Testis (tissue), 2 donors: ENCODE measurements at regions not wholly inside any gene's neighbourhood (a gene's known extent, or its start where the extent isn't known, plus 50 kb on each side); places are given as distances from the start of the nearest gene placed in this dataset.

ENCODE experiments used
- DNase-seq: peaks from one replicate; pipeline ENCODE4 v3.0.0-alpha.2; 2019
- H3K27ac ChIP-seq, 2 donors: fragments of 200-600 bp; sonication (generic); one replicate each; pipeline ENCODE4 v1.5.1; 2019
- H3K27me3 ChIP-seq: fragments of 200-600 bp; sonication (generic); one replicate; pipeline ENCODE4 v1.5.1; 2019
- H3K36me3 ChIP-seq: fragments of 200-600 bp; sonication (generic); one replicate; pipeline ENCODE4 v1.5.1; 2017; ENCODE audit warnings: low read depth; ENCODE audit errors: missing control alignments
- H3K4me1 ChIP-seq: fragments of 200-600 bp; sonication (generic); one replicate; pipeline ENCODE4 v1.5.1; 2019
- H3K4me3 ChIP-seq, 2 donors: fragments of 200-600 bp; sonication (generic); one replicate each; pipeline ENCODE4 v1.5.1; 2017 to 2019
- H3K9me3 ChIP-seq: fragments of 200-600 bp; sonication (generic); one replicate; pipeline ENCODE4 v1.5.1; 2017
- POLR2A ChIP-seq: fragments of 450-650 bp; IDR thresholded peaks from one replicate; pipeline ENCODE4 v1.6.1; 2017; ENCODE audit warnings: antibody characterized with exemption, mild to moderate bottlenecking, moderate library complexity
- WGBS, 2 donors: methylation state at CpG; one replicate each; pipeline ENCODE4 v1.1.5; 2018; 5-methylcytosine and 5-hydroxymethylcytosine counted together
- intact Hi-C: fragments of 100-400 bp; cut with DNase I; formaldehyde crosslinking; loops from one replicate; pipeline ENCODE4 v1.15.1; 2023; ENCODE audit warnings: low total_unique reads
- TF ChIP-seq, protein P1 (sequence below), 3 experiments: fragments of 450-650 bp in 2 of 3; fragments of 200-600 bp in 1 of 3; sonication (generic) in 1 of 3; IDR thresholded peaks; one replicate each; pipeline ENCODE4 v1.5.1; 2016 to 2019; ENCODE audit warnings: antibody characterized with exemption in 3 of 3, mild to moderate bottlenecking in 2 of 3, moderate library complexity in 1 of 3

DNA sequence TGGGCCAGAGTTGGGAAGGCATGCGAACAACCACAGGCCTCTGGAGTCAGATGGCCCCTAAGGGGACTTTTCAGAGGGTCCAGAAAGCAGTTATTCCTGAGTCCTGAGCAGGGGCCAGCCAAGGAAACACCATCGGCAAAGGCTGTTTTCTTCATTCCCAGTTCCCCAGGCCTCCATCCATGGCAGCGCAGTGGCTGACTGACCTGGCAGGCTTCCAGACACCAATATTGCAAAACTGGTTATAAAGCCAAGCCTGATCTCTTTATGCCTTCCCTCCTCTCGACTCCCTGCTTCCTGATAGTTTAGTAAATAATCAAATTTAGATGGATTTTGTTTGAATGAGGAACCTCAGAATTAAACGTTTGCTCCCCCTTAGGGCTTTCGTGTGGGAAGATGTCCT lies 133.4 kb upstream of the ITGA6 start:
- WGBS, 2 donors: 66 to 70% methylated on average over 5 to 6 of the region's 6 CpGs
- no peak overlapping the region for H3K27ac ChIP-seq
- DNase-seq: peak; percentile 32
- no peaks in the 10 kb centered on the region for H3K36me3 ChIP-seq
- TF ChIP-seq, protein P1, sequence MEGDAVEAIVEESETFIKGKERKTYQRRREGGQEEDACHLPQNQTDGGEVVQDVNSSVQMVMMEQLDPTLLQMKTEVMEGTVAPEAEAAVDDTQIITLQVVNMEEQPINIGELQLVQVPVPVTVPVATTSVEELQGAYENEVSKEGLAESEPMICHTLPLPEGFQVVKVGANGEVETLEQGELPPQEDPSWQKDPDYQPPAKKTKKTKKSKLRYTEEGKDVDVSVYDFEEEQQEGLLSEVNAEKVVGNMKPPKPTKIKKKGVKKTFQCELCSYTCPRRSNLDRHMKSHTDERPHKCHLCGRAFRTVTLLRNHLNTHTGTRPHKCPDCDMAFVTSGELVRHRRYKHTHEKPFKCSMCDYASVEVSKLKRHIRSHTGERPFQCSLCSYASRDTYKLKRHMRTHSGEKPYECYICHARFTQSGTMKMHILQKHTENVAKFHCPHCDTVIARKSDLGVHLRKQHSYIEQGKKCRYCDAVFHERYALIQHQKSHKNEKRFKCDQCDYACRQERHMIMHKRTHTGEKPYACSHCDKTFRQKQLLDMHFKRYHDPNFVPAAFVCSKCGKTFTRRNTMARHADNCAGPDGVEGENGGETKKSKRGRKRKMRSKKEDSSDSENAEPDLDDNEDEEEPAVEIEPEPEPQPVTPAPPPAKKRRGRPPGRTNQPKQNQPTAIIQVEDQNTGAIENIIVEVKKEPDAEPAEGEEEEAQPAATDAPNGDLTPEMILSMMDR (IDR thresholded peaks at IDR 0.05): no peak
- TF ChIP-seq POLR2A: no peak
- H3K9me3 ChIP-seq: no peaks in the 10 kb centered on the region
- no peaks in the 10 kb centered on the region for H3K27me3 ChIP-seq
- intact Hi-C loops: no loop called here
- H3K4me1 ChIP-seq: no peaks in the 10 kb centered on the region
- H3K4me3 ChIP-seq: no peak overlapping the region

DNA sequence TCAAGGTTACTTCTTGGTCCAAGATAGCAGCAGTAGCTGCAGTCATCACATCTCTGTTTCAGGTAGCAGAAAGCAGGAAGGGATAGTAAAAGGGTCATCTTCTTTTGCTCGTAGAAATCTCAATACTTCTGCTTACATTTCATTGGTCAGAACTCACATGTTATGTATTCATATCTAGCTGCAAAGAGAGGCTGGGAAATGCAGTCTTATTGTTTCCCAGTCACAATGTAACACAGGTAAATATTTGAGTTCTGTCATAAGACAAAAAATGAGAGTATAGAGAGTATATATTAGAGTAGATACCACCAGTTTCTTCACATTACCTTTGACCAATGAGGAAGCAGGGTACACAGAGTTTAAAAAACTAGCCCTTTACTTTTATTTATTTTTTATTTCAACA lies 132.4 kb upstream of the ITGA6 start:
- WGBS, 2 donors: 76 to 81% methylated on average over 1 of the region's 1 CpG
- no peak for DNase-seq
- H3K4me3 ChIP-seq: no peak overlapping the region

DNA sequence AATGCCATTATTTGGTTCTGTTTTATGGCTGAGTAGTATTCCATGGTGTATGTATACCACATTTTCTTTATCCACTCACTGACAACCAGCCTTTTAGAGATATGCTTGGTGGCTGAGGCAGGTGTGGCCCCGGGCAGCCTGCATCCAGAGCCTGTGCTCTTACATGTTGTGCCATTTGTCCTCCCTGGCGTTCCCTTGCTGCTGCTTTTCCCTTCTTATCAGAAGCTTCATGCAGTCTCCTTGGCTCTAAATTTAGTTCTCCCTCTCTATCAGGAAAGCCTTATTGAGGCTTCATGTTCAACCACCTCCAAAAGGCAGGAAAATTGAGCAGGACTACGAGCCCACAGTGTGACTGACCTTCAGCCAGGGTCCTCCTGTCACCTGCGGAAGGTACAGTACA lies 131.7 kb upstream of the ITGA6 start:
- no peaks in the 10 kb centered on the region for H3K36me3 ChIP-seq
- no peak overlapping the region for H3K27ac ChIP-seq
- no peak for DNase-seq
- TF ChIP-seq POLR2A: no peak
- TF ChIP-seq, protein P1 (IDR thresholded peaks at IDR 0.05): no peak
- no peaks in the 10 kb centered on the region for H3K9me3 ChIP-seq
- no peaks in the 10 kb centered on the region for H3K27me3 ChIP-seq
- no peaks in the 10 kb centered on the region for H3K4me1 ChIP-seq
- no peak overlapping the region for H3K4me3 ChIP-seq
- intact Hi-C loops: no loop called here
- WGBS, 2 donors: 75 to 85% methylated on average over 4 of the region's 4 CpGs

More for the DNA sequence above, 132.4 kb upstream of the ITGA6 start:
- Histone ChIP-seq H3K27ac (no peak overlapping the region), H3K9me3 (no peaks in the 10 kb centered on the region), H3K36me3 (no peaks in the 10 kb centered on the region), H3K4me1 (no peaks in the 10 kb centered on the region), H3K27me3 (no peaks in the 10 kb centered on the region)
- no peak for TF ChIP-seq POLR2A
- TF ChIP-seq, protein P1 (IDR thresholded peaks at IDR 0.05): no peak
- intact Hi-C loops: no loop called here

DNA sequence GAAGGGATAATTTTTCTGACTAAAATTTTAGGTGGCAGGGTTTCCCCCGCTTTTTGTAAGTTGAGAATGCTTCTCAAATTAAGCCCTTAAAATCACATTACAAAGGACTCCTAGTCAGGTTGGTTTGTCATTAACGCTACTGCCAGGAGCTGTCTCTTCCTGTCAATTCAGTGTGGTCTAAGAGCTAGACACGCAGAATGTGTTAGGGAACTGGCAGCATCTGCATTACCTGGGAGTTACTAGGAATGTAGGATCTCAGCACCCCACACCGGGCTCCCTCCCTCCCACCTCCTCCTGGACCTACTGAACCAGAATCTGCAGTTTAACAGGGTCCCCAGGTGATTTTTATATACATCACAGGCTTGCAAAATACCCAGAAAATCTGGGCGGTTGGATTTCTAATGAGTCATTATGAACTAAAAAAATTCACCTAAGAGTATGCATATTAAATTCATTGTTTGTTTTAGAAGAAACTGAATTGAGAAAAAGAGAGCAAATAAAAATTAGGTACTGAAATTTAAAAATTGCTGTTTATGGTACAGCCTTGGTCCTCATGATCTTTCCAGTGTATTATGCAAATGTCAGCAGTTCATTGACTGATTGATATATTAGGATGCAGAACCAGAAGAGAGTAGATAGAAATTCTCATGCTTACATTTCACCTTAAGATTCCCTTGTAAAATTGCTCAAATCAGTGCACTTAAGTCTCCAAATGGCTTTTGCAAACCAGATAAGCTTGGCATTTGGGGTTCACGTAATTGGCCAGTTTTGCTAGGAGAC lies 130.9 kb upstream of the ITGA6 start:
- H3K27ac ChIP-seq: no peak overlapping the region
- H3K4me1 ChIP-seq: no peaks in the 10 kb centered on the region
- TF ChIP-seq POLR2A: no peak
- TF ChIP-seq, protein P1 (IDR thresholded peaks at IDR 0.05): no peak
- no peak for DNase-seq
- intact Hi-C loops: no loop called here
- no peaks in the 10 kb centered on the region for H3K9me3 ChIP-seq
- WGBS, 2 donors: 82 to 83% methylated on average over 6 of the region's 6 CpGs
- H3K27me3 ChIP-seq: no peaks in the 10 kb centered on the region
- no peaks in the 10 kb centered on the region for H3K36me3 ChIP-seq
- H3K4me3 ChIP-seq: no peak overlapping the region

DNA sequence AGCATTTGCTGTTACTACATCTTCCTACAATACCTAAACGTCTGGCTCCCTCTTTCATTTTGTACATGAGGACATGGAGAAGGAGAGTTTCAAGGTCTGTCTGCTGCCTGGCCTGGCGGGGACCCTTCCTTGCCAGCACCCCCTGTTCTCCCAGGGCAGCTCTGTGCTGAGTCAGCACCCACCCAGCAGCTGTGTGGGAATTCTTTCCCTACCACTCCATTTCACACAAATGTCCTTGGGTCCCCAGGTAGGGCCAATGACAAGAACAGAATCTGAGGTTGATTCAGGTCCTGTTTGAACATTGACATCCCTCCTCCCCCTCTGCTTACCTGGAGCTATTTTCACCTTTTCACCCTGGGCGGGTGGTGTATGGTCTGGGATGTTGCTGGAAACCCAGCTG lies 129.9 kb upstream of the ITGA6 start:
- H3K4me3 ChIP-seq: no peak overlapping the region
- 54 to 59% methylated on average over 3 of the region's 3 CpGs for WGBS, 2 donors
- no peak overlapping the region for H3K27ac ChIP-seq
- H3K9me3 ChIP-seq: no peaks in the 10 kb centered on the region
- H3K36me3 ChIP-seq: no peaks in the 10 kb centered on the region
- TF ChIP-seq, protein P1 (IDR thresholded peaks at IDR 0.05): no peak
- TF ChIP-seq POLR2A: no peak
- H3K4me1 ChIP-seq: no peaks in the 10 kb centered on the region
- no peak for DNase-seq
- intact Hi-C loops: no loop called here
- H3K27me3 ChIP-seq: no peaks in the 10 kb centered on the region
